Hypothalamus (tissue), 51 donors: ENCODE measurements at regions not wholly inside any gene's neighbourhood (a gene's known extent, or its start where the extent isn't known, plus 50 kb on each side); places are given as distances from the start of the nearest gene placed in this dataset.

Experiments used
- DNase-seq, 51 donors: peaks; one replicate each; lab custom pipeline; 2025; lab: John Stamatoyannopoulos, UW

GRCh38 chr15:100806157-100806556 is 73.5 kb upstream of the ALDH1A3 start:
- no peak for DNase-seq

DNA sequence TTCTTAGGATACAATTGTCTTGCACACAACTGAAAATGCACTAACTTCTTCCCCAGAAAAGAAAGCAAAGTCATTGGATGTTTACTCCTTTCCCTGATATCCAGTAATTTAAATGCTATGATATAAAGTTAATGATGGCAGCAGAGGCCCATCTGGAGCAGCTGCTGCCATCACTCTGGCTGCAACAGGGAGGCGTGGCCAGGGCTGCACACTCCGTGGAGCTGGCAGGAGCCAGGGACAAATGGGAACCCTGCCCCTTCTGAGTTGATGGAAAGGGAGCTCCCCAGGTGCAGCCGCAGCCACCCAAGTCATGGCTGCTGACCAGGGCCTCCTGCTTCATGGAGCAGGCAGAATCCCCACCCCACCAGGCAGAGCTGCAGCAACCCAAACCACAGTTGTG is 72.6 kb upstream of the ALDH1A3 start:
- DNase-seq: no peak

- no peak for DNase-seq
These were observed 70.9 kb upstream of the ALDH1A3 start for GRCh38 chr15:100808691-100809090.

DNA sequence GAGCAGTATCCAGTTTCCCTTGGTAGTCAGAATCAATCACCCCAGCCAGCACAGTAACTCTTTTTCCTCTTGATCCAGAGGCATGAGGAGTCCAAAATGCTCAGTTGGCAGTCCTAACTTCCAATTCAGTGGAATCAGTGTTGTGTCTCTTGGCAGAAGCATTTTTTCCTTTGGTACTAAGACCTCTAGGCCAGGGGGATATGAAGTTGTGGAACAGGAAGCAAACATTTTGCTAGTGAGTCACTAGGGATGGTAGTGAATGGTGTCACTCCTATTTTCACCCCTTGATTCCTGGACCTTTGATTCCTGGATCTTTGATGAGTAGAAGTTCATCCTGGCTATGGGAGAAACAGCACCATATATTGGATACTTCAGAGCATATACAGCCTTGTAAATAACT is 70.5 kb upstream of the ALDH1A3 start:
- DNase-seq: no peak

DNA sequence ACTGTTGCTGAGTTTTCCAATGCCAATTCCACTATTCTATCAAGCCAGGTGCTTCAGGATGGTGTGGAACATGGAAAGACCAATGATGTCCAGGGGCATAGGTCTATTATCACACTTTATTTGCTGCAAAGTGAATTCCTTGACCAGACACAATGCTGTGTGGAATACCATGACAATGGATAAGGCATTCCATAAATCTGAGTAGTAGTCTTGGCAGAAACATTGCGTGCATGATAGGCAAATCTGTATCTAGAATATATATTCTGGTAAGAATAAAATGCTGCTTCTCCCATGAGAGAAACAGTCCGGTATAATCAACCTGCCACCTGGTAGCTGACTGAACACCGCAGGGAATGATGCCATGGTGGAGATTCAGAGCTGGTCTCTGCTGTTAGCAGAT is 70.0 kb upstream of the ALDH1A3 start:
- no peak for DNase-seq

GRCh38 chr15:100810229-100810628 is 69.4 kb upstream of the ALDH1A3 start:
- no peak for DNase-seq

DNA sequence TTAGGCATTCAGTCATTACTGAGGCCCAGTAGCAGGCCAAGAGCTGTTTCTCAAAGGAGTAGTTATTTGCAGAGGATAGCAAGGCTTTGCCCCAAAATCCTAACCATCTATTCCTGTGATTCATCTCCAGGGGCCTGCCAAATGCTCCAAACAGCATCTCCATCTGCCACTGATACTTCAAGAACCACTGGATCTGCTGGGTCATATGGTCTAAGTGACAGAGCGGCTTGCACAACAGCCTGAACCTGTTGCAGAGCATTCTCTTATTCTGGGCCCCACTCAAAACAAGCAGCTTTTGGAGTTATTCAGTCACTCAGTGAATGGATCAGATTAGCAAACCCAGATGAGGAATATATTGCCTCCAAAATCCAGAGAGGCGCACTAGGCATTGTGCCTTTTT is 68.8 kb upstream of the ALDH1A3 start:
- DNase-seq: no peak

GRCh38 chr15:100812802-100813201 is 66.8 kb upstream of the ALDH1A3 start:
- no peak for DNase-seq

- no peak for DNase-seq
These were observed 60.7 kb upstream of the ALDH1A3 start for GRCh38 chr15:100818927-100819326.

- DNase-seq: no peak
These were observed 59.1 kb upstream of the ALDH1A3 start for GRCh38 chr15:100820528-100820927.

GRCh38 chr15:100821327-100821726 is 58.3 kb upstream of the ALDH1A3 start:
- no peak for DNase-seq

DNA sequence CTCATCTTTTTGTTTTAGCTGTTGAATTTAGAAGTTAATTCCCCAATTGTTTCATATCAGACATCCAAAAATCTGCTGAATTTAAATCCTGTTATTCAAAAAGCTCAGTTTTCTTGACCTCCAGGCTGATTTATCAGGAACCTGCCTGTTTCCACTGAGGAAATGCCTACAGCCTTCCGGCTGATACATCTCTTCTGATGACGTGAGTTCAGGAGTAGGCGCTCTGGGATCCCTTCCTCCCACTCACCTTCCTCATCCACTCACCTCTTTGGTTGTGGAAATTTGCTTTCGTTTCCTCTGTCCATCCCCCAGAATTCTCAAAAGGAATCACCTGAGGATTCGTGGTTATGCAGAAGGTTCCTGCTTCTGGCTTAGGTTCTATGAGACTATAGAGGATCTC is 55.4 kb upstream of the ALDH1A3 start:
- DNase-seq: no peak

GRCh38 chr15:100829457-100829856 is 50.2 kb upstream of the ALDH1A3 start:
- DNase-seq: no peak
